A549 (cell line): ENCODE measurements at regions not wholly inside any gene's neighbourhood (a gene's known extent, or its start where the extent isn't known, plus 50 kb on each side); places are given as distances from the start of the nearest gene placed in this dataset.

ENCODE experiments used
- ATAC-seq, 2 experiments: fragments of 200-7000 bp in 1 of 2; fragments of >200 bp in 1 of 2; cut with Nextera tagmentation in 1 of 2; cut with Tn5 transposase in 1 of 2; 3 replicates each; pipeline versions ENCODE4 v1.8.0 to v1.9.1; 2018 to 2020; ENCODE audit warnings: mild to moderate bottlenecking in 1 of 2, moderate library complexity in 1 of 2
- CTCF ChIA-PET: fragments of 300-600 bp; sonication (Branson Sonifier 250); formaldehyde crosslinking; extraction: SDS; loops from one replicate; lab custom pipeline; 2021; ENCODE audit warnings: antibody characterized with exemption, inconsistent platforms; lab: Yijun Ruan, JAX
- POLR2A ChIA-PET: fragments of 350-600 bp; formaldehyde crosslinking; extraction: SDS; loops from one replicate; lab custom pipeline; 2021; ENCODE audit warnings: antibody characterized with exemption, inconsistent platforms; lab: Yijun Ruan, JAX
- DNase-seq, 2 experiments: peaks; one replicate each; pipeline versions ENCODE4 v3.0.0 to v3.0.0-alpha.2; 2011 to 2016; ENCODE audit warnings: low read depth in 1 of 2, low spot score in 1 of 2
- FAIRE-seq: peaks from 2 replicates; lab custom pipeline; 2011; peaks lifted over from hg19 to GRCh38; lab: Jason Lieb, UNC
- H3K27ac ChIP-seq, 2 experiments: fragments of >200 bp; sonication (Bioruptor Twin); formaldehyde crosslinking; 3 replicates each; pipeline ENCODE4 v1.5.1; 2016 to 2017
- H3K4me1 ChIP-seq: fragments of >200 bp; sonication (Bioruptor Twin); formaldehyde crosslinking; 3 replicates; pipeline ENCODE4 v1.6.1; 2016
- H3K4me2 ChIP-seq: fragments of >200 bp; sonication (Bioruptor Twin); formaldehyde crosslinking; 3 replicates; pipeline ENCODE4 v1.6.1; 2016
- H3K4me3 ChIP-seq: fragments of >200 bp; sonication (Bioruptor Twin); formaldehyde crosslinking; 3 replicates; pipeline ENCODE4 v1.5.1; 2016
- H3K9me3 ChIP-seq: fragments of >200 bp; sonication (Bioruptor Twin); formaldehyde crosslinking; 3 replicates; pipeline ENCODE4 v1.6.1; 2016
- BHLHE40 ChIP-seq: IDR thresholded peaks from 2 replicates; pipeline ENCODE4 v1.6.1; 2012; ENCODE audit warnings: low read depth, low read length, inconsistent platforms
- CBX2 ChIP-seq: fragments of 200-600 bp; sonication (generic); IDR thresholded peaks from 2 replicates; pipeline ENCODE4 v1.6.1; 2016; ENCODE audit warnings: low read depth, mild to moderate bottlenecking, borderline replicate concordance
- CEBPB ChIP-seq, 2 experiments: fragments of >200 bp in 1 of 2; sonication (Bioruptor Twin) in 1 of 2; formaldehyde crosslinking in 1 of 2; IDR thresholded peaks; 2 replicates each; pipeline ENCODE4 v1.6.1; 2012 to 2016
- CHD2 ChIP-seq: fragments of 150-350 bp; IDR thresholded peaks from 2 replicates; pipeline ENCODE4 v1.6.1; 2014; ENCODE audit warnings: low read length; ENCODE audit not compliant: partially characterized antibody
- EHMT2 ChIP-seq: fragments of 200-600 bp; sonication (generic); IDR thresholded peaks from 2 replicates; pipeline ENCODE4 v1.6.1; 2016; ENCODE audit warnings: antibody characterized with exemption, low read depth, mild to moderate bottlenecking, moderate library complexity
- EP300 ChIP-seq, 2 experiments: fragments of >200 bp; sonication (Bioruptor Twin); formaldehyde crosslinking; IDR thresholded peaks; 2 replicates in 1 of 2; 3 replicates in 1 of 2; pipeline ENCODE4 v1.6.1; 2016 to 2017
- ESRRA ChIP-seq: fragments of 150-350 bp; IDR thresholded peaks from 2 replicates; pipeline ENCODE4 v1.6.1; 2014; ENCODE audit warnings: mild to moderate bottlenecking, low read length, borderline replicate concordance
- FOSL2 ChIP-seq, 2 experiments: fragments of 450-650 bp in 1 of 2; fragments of >200 bp in 1 of 2; sonication (Bioruptor Twin) in 1 of 2; formaldehyde crosslinking; IDR thresholded peaks; 2 replicates each; pipeline versions ENCODE4 v1.5.0 to v1.6.1; 2016 to 2020; ENCODE audit warnings: mild to moderate bottlenecking in 1 of 2, moderate library complexity in 1 of 2
- GATA3 ChIP-seq: IDR thresholded peaks from 2 replicates; pipeline ENCODE4 v1.6.1; 2012; ENCODE audit warnings: borderline replicate concordance
- HDAC2 ChIP-seq: fragments of 200-600 bp; sonication (generic); IDR thresholded peaks from 2 replicates; pipeline ENCODE4 v1.6.1; 2016
- HEYL ChIP-seq: fragments of 250-450 bp; sonication (Bioruptor Pico); IDR thresholded peaks from 2 replicates; pipeline ENCODE4 v1.8.0; 2021; ENCODE audit warnings: mild to moderate bottlenecking, moderate library complexity
- HOXB13 ChIP-seq: fragments of 250-450 bp; sonication (Bioruptor Pico); IDR thresholded peaks from 2 replicates; pipeline ENCODE4 v1.5.0; 2020; ENCODE audit warnings: low read depth, mild to moderate bottlenecking, moderate library complexity
- JUNB ChIP-seq: fragments of >200 bp; sonication (Bioruptor Twin); formaldehyde crosslinking; IDR thresholded peaks from 2 replicates; pipeline ENCODE4 v1.6.1; 2016
- KDM5A ChIP-seq: fragments of 200-600 bp; sonication (generic); IDR thresholded peaks from 2 replicates; pipeline ENCODE4 v1.6.1; 2016; ENCODE audit warnings: antibody characterized with exemption, mild to moderate bottlenecking
- MYC ChIP-seq: IDR thresholded peaks from 2 replicates; pipeline ENCODE4 v1.6.1; 2012; ENCODE audit warnings: mild to moderate bottlenecking, inconsistent platforms, low read length, improper control_type of control experiment, borderline replicate concordance
- NPAS2 ChIP-seq: fragments of 250-450 bp; sonication (Bioruptor Pico); IDR thresholded peaks from 2 replicates; pipeline ENCODE4 v1.8.0; 2022; ENCODE audit warnings: mild to moderate bottlenecking, moderate library complexity, borderline replicate concordance
- NR3C1 ChIP-seq: fragments of >200 bp; sonication (Bioruptor Twin); formaldehyde crosslinking; IDR thresholded peaks from 3 replicates; pipeline ENCODE4 v1.6.1; 2017
- POLR2AphosphoS2 ChIP-seq: conservative IDR thresholded peaks from 2 replicates; pipeline ENCODE4 v1.6.1; 2012; ENCODE audit warnings: low read length, improper control_type of control experiment, inconsistent platforms
- RAD21 ChIP-seq, 2 experiments: fragments of >200 bp in 1 of 2; sonication (Bioruptor Twin) in 1 of 2; formaldehyde crosslinking in 1 of 2; IDR thresholded peaks in 1 of 2; conservative IDR thresholded peaks in 1 of 2; 2 replicates in 1 of 2; 3 replicates in 1 of 2; pipeline ENCODE4 v1.6.1; 2012 to 2018; ENCODE audit warnings: inconsistent platforms in 1 of 2
- TFCP2L1 ChIP-seq: fragments of 250-450 bp; sonication (Bioruptor Pico); IDR thresholded peaks from 2 replicates; pipeline ENCODE4 v1.5.0; 2021; ENCODE audit warnings: mild to moderate bottlenecking
- TP53 ChIP-seq: fragments of 250-450 bp; sonication (Bioruptor Pico); IDR thresholded peaks from 2 replicates; pipeline ENCODE4 v1.5.0; 2021; ENCODE audit warnings: mild to moderate bottlenecking, moderate library complexity
- ZC3H11A ChIP-seq: fragments of 450-650 bp; IDR thresholded peaks from 2 replicates; pipeline ENCODE4 v1.6.1; 2014; ENCODE audit warnings: antibody characterized with exemption, mild to moderate bottlenecking
- ZNF302 ChIP-seq: fragments of 250-450 bp; sonication (Bioruptor Pico); IDR thresholded peaks from 2 replicates; pipeline ENCODE4 v1.9.0; 2021; ENCODE audit warnings: inconsistent platforms, mild to moderate bottlenecking, moderate library complexity
- WGBS: methylation state at CpG from one replicate; pipeline ENCODE4 v1.1.6; 2017; ENCODE audit errors: missing lambda C conversion rate; 5-methylcytosine and 5-hydroxymethylcytosine counted together
- TF ChIP-seq, protein P1 (sequence below): fragments of 250-450 bp; sonication (Bioruptor Pico); IDR thresholded peaks from 2 replicates; pipeline ENCODE4 v1.5.0; 2021; ENCODE audit warnings: mild to moderate bottlenecking, moderate library complexity, borderline replicate concordance
- TF ChIP-seq, protein P2 (sequence below): fragments of 200-600 bp; sonication (generic); IDR thresholded peaks from 2 replicates; pipeline ENCODE4 v1.6.1; 2016; ENCODE audit warnings: antibody characterized with exemption, mild to moderate bottlenecking, moderate library complexity
- TF ChIP-seq, protein P3 (sequence below): IDR thresholded peaks from 2 replicates; pipeline ENCODE4 v1.6.1; 2012

DNA sequence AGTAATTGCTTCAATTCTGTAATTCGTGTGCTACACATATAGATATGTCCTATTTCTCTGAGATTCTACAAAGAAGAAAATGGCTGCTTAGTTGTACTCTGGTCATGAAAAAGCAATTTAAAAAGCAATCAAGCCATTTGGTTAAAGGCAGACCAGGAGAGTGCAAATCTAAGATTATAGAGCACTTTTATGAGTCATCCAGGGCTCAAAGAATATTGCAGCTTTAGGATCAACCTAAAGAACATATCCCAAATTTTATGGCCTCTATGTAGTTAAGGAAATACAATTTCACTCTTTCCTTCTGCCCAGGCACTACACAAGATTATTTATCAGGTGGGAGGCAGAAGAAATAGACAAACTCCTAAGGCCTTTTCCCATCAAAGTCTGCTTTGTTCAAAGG is 332.8 kb downstream of the SEC23A start:
- H3K27ac ChIP-seq, result no peak overlapping the region
- TF ChIP-seq CBX2, result no peak
- no peak for TF ChIP-seq EHMT2
- H3K4me3 ChIP-seq, result no peak overlapping the region
- no peak overlapping the region for H3K4me2 ChIP-seq
- POLR2A ChIA-PET, result no interaction called here
- CTCF ChIA-PET, result no interaction called here
- ATAC-seq (no peak), FAIRE-seq (no peak), DNase-seq (no peak)
- H3K4me1 ChIP-seq, result no peaks in the 10 kb centered on the region
- 2% methylated on average over 1 of the region's 1 CpG for WGBS
- H3K9me3 ChIP-seq, result no peaks in the 10 kb centered on the region

DNA sequence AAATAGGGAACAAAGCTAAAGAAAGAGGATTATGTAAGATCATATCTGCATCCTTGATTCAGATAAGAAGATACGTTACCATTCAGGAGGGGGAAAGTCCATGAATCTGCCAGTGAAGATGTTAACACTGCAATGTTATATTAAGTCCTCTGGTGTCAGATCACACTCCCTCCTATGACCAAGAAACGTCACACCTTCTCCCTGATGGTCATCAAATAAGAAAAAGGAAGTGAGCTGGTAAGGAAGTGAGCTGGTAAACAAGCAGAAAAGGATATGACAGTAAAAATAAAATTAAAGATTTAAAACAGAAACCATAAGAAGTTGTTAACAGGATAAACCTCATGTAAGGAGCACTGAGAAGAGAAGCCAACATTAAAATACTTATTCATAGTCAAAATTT is 340.2 kb downstream of the SEC23A start:
- no peak overlapping the region for H3K4me3 ChIP-seq
- H3K4me2 ChIP-seq, result no peak overlapping the region
- ATAC-seq, result no peak
- no peak for TF ChIP-seq NPAS2 (CRISPR knock-in tag)
- no peak for TF ChIP-seq JUNB
- no peak for TF ChIP-seq ESRRA
- TF ChIP-seq, protein P1, sequence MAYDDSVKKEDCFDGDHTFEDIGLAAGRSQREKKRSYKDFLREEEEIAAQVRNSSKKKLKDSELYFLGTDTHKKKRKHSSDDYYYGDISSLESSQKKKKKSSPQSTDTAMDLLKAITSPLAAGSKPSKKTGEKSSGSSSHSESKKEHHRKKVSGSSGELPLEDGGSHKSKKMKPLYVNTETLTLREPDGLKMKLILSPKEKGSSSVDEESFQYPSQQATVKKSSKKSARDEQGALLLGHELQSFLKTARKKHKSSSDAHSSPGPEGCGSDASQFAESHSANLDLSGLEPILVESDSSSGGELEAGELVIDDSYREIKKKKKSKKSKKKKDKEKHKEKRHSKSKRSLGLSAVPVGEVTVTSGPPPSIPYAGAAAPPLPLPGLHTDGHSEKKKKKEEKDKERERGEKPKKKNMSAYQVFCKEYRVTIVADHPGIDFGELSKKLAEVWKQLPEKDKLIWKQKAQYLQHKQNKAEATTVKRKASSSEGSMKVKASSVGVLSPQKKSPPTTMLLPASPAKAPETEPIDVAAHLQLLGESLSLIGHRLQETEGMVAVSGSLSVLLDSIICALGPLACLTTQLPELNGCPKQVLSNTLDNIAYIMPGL, result no peak
- TF ChIP-seq TP53 (CRISPR knock-in tag), result no peak
- TF ChIP-seq HDAC2, result no peak
- TF ChIP-seq POLR2AphosphoS2, result no peak
- no peak for TF ChIP-seq HOXB13 (CRISPR knock-in tag)
- TF ChIP-seq EHMT2, result no peak
- no peak for TF ChIP-seq CBX2
- no peak for TF ChIP-seq TFCP2L1
- no peak for TF ChIP-seq RAD21 (conservative IDR thresholded peaks at IDR 0.05 in 1 of 2, IDR thresholded peaks at IDR 0.05 in 1 of 2)
- TF ChIP-seq, protein P2, sequence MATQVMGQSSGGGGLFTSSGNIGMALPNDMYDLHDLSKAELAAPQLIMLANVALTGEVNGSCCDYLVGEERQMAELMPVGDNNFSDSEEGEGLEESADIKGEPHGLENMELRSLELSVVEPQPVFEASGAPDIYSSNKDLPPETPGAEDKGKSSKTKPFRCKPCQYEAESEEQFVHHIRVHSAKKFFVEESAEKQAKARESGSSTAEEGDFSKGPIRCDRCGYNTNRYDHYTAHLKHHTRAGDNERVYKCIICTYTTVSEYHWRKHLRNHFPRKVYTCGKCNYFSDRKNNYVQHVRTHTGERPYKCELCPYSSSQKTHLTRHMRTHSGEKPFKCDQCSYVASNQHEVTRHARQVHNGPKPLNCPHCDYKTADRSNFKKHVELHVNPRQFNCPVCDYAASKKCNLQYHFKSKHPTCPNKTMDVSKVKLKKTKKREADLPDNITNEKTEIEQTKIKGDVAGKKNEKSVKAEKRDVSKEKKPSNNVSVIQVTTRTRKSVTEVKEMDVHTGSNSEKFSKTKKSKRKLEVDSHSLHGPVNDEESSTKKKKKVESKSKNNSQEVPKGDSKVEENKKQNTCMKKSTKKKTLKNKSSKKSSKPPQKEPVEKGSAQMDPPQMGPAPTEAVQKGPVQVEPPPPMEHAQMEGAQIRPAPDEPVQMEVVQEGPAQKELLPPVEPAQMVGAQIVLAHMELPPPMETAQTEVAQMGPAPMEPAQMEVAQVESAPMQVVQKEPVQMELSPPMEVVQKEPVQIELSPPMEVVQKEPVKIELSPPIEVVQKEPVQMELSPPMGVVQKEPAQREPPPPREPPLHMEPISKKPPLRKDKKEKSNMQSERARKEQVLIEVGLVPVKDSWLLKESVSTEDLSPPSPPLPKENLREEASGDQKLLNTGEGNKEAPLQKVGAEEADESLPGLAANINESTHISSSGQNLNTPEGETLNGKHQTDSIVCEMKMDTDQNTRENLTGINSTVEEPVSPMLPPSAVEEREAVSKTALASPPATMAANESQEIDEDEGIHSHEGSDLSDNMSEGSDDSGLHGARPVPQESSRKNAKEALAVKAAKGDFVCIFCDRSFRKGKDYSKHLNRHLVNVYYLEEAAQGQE, result no peak
- TF ChIP-seq KDM5A, result no peak
- TF ChIP-seq, all 56 proteins: peak for 0
- WGBS, result 2% methylated on average over 2 of the region's 2 CpGs
- DNase-seq, result no peak
- CTCF ChIA-PET, result interaction anchor here (1.0 kb wide), 1 partner anchor 999 kb away, joined by 3 read pairs; no protein-coding TSS in a partner anchor
- H3K27ac ChIP-seq, result no peak overlapping the region
- FAIRE-seq, result no peak
- H3K9me3 ChIP-seq, result no peaks in the 10 kb centered on the region
- H3K4me1 ChIP-seq, result no peaks in the 10 kb centered on the region
- POLR2A ChIA-PET, result no interaction called here

DNA sequence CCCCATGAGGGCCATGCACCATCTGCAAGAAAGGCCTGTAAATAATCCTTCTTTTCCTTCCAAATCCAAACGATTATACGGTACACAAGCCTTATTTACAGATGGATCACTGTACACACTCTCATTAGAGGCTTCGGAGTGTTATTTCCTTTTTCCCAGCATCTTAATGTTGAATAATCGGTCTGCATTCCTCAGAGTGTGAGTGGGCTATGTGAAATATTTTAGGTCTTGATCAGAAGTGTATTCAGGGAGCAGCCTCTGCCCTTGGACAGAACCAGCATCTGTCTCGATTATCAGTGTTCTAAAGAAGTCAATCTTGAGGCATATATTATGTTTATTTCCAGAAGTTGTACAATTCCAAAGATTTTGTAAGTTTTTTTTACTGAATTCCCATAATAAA is 340.6 kb downstream of the SEC23A start:
- Histone ChIP-seq H3K27ac (no peak overlapping the region), H3K9me3 (no peaks in the 10 kb centered on the region), H3K4me2 (no peak overlapping the region), H3K4me1 (no peaks in the 10 kb centered on the region), H3K4me3 (no peak overlapping the region)
- ChIA-PET POLR2A (no interaction called here), CTCF (no interaction called here)
- no peak for TF ChIP-seq MYC
- no peak for TF ChIP-seq ZNF302 (CRISPR knock-in tag)
- TF ChIP-seq, protein P3, sequence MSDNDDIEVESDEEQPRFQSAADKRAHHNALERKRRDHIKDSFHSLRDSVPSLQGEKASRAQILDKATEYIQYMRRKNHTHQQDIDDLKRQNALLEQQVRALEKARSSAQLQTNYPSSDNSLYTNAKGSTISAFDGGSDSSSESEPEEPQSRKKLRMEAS, result no peak
- TF ChIP-seq GATA3, result no peak
- no peak for TF ChIP-seq ZC3H11A
- no peak for TF ChIP-seq EP300 (IDR thresholded peaks at IDR 0.05)
- no peak for TF ChIP-seq BHLHE40
- TF ChIP-seq EHMT2, result no peak
- no peak for TF ChIP-seq TP53 (CRISPR knock-in tag)
- no peak for TF ChIP-seq CHD2
- TF ChIP-seq HEYL (CRISPR knock-in tag), result no peak
- no peak for TF ChIP-seq POLR2AphosphoS2
- TF ChIP-seq FOSL2 (IDR thresholded peaks at IDR 0.05), result no peak
- TF ChIP-seq FOSL2 (CRISPR knock-in tag; IDR thresholded peaks at IDR 0.05), result no peak
- TF ChIP-seq NR3C1, result no peak
- no peak for TF ChIP-seq CEBPB (IDR thresholded peaks at IDR 0.05)
- WGBS, result 8% methylated on average over 5 of the region's 5 CpGs
- ATAC-seq (no peak), DNase-seq (no peak), FAIRE-seq (no peak)
